Loucy (cell line): ENCODE measurements at regions not wholly inside any gene's neighbourhood (a gene's known extent, or its start where the extent isn't known, plus 50 kb on each side); places are given as distances from the start of the nearest gene placed in this dataset.

Experiments used
- EZH2phosphoT487 ChIP-seq: fragments of 200-600 bp; IDR thresholded peaks from 2 replicates; pipeline ENCODE4 v1.6.1; 2018; ENCODE audit warnings: antibody characterized with exemption, mild to moderate bottlenecking, moderate library complexity, borderline replicate concordance
- TF ChIP-seq, protein P1 (sequence below): fragments of 200-600 bp; sonication (generic); conservative IDR thresholded peaks from 2 replicates; pipeline ENCODE4 v1.5.1; 2014; ENCODE audit warnings: mild to moderate bottlenecking, antibody characterized with exemption, low read length

DNA sequence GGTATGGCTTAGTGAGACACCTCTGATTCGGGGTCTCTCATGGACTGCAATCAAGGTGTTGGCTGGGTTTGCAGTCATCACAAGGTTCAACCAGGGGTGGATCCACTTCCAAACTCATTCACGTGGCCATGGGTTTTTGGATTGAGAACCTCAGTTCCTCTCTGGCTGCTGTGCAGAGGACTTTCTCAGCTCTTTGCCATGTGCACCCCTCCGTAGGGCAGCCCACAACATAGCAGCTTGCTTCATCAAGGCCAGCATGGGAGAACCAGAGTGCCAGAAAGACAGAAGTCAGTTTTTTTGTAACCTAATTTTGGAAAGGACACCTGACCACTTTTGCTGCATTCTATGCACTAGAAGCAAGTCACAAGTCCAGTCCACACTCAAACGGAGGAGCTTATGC lies 154.9 kb downstream of the PJA1 start:
- TF ChIP-seq, protein P1, sequence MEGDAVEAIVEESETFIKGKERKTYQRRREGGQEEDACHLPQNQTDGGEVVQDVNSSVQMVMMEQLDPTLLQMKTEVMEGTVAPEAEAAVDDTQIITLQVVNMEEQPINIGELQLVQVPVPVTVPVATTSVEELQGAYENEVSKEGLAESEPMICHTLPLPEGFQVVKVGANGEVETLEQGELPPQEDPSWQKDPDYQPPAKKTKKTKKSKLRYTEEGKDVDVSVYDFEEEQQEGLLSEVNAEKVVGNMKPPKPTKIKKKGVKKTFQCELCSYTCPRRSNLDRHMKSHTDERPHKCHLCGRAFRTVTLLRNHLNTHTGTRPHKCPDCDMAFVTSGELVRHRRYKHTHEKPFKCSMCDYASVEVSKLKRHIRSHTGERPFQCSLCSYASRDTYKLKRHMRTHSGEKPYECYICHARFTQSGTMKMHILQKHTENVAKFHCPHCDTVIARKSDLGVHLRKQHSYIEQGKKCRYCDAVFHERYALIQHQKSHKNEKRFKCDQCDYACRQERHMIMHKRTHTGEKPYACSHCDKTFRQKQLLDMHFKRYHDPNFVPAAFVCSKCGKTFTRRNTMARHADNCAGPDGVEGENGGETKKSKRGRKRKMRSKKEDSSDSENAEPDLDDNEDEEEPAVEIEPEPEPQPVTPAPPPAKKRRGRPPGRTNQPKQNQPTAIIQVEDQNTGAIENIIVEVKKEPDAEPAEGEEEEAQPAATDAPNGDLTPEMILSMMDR: no peak
- TF ChIP-seq EZH2phosphoT487: no peak
